ENCODE measurements at regions not wholly inside any gene's neighbourhood (a gene's known extent, or its start where the extent isn't known, plus 50 kb on each side); places are given as distances from the start of the nearest gene placed in this dataset.
A peak's percentile ranks its signal among the peaks of the same experiment; 100 is the strongest.

- no peak for DNase-seq (ENCODE audit: extremely low read depth in 1 of 11, low read depth in 9 of 11, low spot score in 4 of 11)
Observed at GRCh38 chr12:88251798-88252197, 109.7 kb downstream of the TMTC3 start.

GRCh38 chr12:88253371-88253978 lies 111.4 kb downstream of the TMTC3 start:
- no peak for DNase-seq (ENCODE audit: extremely low read depth in 1 of 11, low read depth in 9 of 11, low spot score in 4 of 11)

DNA sequence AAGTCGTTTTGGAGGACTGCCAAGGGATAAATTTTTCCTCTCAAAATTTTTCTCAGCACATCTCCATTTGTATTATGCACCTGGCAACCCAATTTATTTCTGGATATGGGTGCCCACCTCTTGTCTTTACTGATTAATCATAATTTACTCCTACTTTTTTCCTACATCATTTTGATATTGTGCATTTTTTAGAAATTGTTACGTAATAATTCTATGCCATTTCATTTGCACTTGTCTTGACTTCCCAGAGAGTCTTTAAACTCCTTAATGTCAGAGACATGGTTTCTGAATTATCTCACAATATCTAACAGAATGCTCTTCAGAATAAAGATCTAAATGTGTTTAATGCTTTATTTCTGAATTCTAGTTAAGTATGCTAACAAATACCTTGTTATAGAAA lies 113.1 kb downstream of the TMTC3 start:
- no peak for DNase-seq (ENCODE audit: extremely low read depth in 1 of 11, low read depth in 9 of 11, low spot score in 4 of 11)

GRCh38 chr12:88255847-88256246 lies 113.7 kb downstream of the TMTC3 start:
- DNase-seq (ENCODE audit: extremely low read depth in 1 of 11, low read depth in 9 of 11, low spot score in 4 of 11), result no peak

DNA sequence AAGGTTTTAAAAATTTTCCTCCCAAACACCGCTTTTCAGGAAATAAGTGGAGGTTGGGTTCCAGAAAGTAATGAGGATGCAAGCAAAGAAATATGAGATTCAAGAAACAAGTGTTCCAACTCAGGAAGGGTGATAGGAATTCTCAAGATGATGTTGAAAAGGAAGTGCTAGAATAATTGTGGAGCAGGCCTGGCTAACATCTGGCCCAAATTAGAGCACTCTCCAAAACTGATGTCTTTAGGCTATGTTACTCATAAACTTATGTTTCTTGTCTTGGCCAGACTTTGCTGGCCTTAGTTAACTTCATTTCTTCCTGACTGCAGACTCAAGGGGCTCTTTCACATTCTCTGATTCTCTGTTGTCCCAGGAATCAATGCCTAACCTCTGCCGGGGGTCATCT lies 116.3 kb downstream of the TMTC3 start:
- DNase-seq (ENCODE audit: extremely low read depth in 1 of 11, low read depth in 9 of 11, low spot score in 4 of 11), result no peak

GRCh38 chr12:88266806-88267360 lies 124.8 kb downstream of the TMTC3 start:
- peak in 3 of 11 donors; percentile 1 to 7 (median 1) for DNase-seq (ENCODE audit: extremely low read depth in 1 of 11, low read depth in 9 of 11, low spot score in 4 of 11)

- no peak for DNase-seq (ENCODE audit: extremely low read depth in 1 of 11, low read depth in 9 of 11, low spot score in 4 of 11)
Observed at GRCh38 chr12:88267630-88268029, 125.5 kb downstream of the TMTC3 start.

DNA sequence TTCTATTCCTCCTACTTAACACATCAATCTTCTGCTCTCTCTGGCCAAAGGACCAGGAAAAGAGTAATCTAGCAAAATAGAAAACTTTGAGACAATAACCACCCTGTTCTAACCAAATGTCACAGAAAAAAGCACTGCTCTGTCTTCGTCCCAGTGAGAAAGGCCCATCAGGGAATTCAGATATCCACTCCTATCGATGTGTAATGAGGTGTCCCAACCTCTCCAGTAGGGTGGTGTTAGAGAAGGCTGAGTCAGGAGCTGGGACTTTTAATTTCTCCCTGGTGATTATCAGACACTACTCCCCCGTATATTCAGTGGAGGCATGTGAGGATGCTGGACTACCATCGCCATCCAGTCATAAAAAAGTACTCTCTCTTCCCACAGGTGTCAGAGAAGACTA lies 130.3 kb downstream of the TMTC3 start:
- DNase-seq (ENCODE audit: extremely low read depth in 1 of 11, low read depth in 9 of 11, low spot score in 4 of 11), result no peak

- no peak for DNase-seq (ENCODE audit: extremely low read depth in 1 of 11, low read depth in 9 of 11, low spot score in 4 of 11)
Observed at GRCh38 chr12:88273450-88273849, 131.3 kb downstream of the TMTC3 start.

- DNase-seq (ENCODE audit: extremely low read depth in 1 of 11, low read depth in 9 of 11, low spot score in 4 of 11), result no peak
Observed at GRCh38 chr12:88273875-88274274, 131.8 kb downstream of the TMTC3 start.

DNA sequence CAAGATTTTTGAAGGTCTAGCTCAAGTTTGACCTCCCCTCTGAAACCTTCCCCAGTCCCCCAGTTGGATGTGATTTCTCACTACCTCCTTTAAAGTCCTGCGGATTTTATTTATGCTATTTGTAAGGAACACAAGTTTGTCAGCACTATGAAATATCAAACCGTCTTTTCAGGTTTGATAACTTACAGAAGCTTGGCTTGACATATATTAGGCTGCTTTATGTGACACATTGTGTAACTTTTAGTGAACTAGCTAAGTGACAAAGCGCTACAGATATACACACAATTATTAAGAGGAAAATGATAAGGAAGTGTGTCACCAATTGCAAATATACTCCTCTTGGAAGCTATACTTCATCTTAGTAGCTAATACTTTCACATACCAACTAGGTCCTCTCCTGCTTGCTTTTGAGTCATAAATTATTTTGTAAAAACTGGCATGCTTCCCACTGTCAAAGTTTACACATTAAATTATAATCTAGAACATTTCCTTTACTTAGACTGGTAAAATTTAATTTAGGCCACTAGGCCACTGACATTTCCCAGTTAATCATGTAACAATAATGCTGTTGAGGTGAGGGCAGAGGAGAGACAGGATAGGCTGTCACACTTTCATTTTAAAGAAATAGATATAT lies 149.5 kb downstream of the TMTC3 start:
- DNase-seq (ENCODE audit: extremely low read depth in 1 of 11, low read depth in 9 of 11, low spot score in 4 of 11), result no peak

GRCh38 chr12:88298014-88298682 lies 156.0 kb downstream of the TMTC3 start:
- DNase-seq (ENCODE audit: extremely low read depth in 1 of 11, low read depth in 9 of 11, low spot score in 4 of 11), result no peak

DNA sequence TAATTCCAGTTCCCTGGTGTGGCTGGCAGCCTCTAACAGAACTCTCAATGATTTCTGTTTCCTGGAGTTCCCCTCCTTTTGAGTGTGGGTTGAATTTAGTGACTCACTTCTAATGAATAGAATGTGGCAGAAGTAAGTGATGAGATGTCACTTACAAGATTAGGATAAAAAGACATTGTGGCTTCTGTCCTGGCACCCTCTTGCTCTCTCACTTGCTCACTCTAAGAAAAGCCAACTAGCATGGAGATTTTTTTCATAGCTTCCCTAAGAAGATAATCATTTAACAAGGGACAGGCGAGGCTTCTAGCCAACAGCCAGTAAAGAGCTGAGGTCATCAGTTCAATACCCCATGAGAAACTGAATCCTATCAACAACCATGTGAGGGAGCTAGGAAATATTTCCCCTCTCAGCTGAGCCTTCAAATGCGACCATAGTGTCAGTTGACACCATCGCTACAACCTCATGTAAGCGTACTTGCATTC lies 156.7 kb downstream of the TMTC3 start:
- no peak for DNase-seq (ENCODE audit: extremely low read depth in 1 of 11, low read depth in 9 of 11, low spot score in 4 of 11)

- DNase-seq (ENCODE audit: extremely low read depth in 1 of 11, low read depth in 9 of 11, low spot score in 4 of 11), result no peak
Observed at GRCh38 chr12:88299567-88300101, 157.5 kb downstream of the TMTC3 start.

- DNase-seq (ENCODE audit: extremely low read depth in 1 of 11, low read depth in 9 of 11, low spot score in 4 of 11), result no peak
Observed at GRCh38 chr12:88300931-88301330, 158.8 kb downstream of the TMTC3 start.

DNA sequence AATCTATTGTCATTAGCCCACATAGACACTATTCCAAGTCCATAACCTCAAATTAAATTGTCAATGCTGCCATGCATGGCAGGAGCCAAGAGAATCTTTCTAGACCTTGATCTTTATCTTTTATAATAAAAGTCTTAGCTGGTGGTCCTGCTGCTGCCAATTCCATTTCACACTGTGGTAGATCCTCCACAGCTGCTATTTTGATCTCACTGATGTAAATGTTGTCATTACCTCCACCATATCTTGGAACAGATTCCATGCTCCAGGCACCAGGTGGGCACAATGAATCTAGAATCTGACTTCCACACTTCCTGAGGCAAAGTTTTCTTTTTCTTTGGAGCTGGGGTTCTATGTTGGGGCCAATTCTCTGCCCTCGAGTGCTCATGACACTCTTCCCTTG lies 161.2 kb downstream of the TMTC3 start:
- DNase-seq (ENCODE audit: extremely low read depth in 1 of 11, low read depth in 9 of 11, low spot score in 4 of 11), result no peak

DNA sequence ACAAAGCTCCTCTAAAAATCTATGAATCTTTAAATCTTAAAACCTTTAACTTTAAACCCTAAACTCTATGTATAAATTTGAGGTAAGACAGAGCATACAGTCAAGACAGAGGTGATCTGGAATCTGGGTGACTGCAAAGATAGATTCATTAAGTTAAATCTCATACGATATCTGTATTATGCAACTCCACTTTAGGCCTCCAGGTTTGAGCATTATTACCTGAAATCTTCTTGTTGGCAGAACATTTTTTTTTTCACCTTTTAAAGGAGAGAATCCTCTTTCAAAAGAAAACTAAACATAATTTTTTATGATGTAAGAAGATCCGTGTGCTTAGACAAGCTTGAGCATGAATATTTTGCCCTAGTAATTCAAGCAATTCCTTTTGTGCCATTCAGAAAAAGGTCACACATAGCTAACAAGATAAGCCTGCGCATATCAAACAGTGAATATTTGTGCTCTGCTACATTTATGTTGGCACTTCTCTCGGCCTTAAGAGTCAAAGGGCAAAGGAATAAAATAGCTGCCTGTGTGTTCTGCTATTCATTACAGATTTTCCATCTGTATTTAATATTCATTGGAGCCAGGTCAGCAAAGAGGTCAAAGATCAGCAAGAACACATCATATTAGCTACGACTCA lies 163.3 kb downstream of the TMTC3 start:
- no peak for DNase-seq (ENCODE audit: extremely low read depth in 1 of 11, low read depth in 9 of 11, low spot score in 4 of 11)

GRCh38 chr12:88306471-88307069 lies 164.5 kb downstream of the TMTC3 start:
- no peak for DNase-seq (ENCODE audit: extremely low read depth in 1 of 11, low read depth in 9 of 11, low spot score in 4 of 11)

GRCh38 chr12:88307961-88308360 lies 165.9 kb downstream of the TMTC3 start:
- no peak for DNase-seq (ENCODE audit: extremely low read depth in 1 of 11, low read depth in 9 of 11, low spot score in 4 of 11)
